HCT116 (cell line): ENCODE measurements at regions not wholly inside any gene's neighbourhood (a gene's known extent, or its start where the extent isn't known, plus 50 kb on each side); places are given as distances from the start of the nearest gene placed in this dataset.

Experiments used
- ATAC-seq: fragments of 200-7000 bp; cut with Tn5 transposase; 2 replicates; pipeline ENCODE4 v1.9.1; 2020; ENCODE audit warnings: mild to moderate bottlenecking, moderate library complexity
- BruUV-seq: library from RNA; stranded (reverse); fragments of 400-500 nt; replicated peaks from 2 replicates; lab custom pipeline; 2021; lab: Mats Ljungman, UMichigan
- CTCF ChIA-PET: fragments of 300-600 bp; sonication (Branson Sonifier 250); formaldehyde crosslinking; loops from one replicate; lab custom pipeline; 2021; ENCODE audit warnings: antibody characterized with exemption; lab: Charles Lee
- POLR2A ChIA-PET: fragments of 300-600, 350-600 bp; sonication (Branson Sonifier 250); formaldehyde crosslinking; loops from one replicate; lab custom pipeline; 2021; ENCODE audit warnings: antibody characterized with exemption; lab: Charles Lee
- RAD21 ChIA-PET, 2 experiments: fragments of 300-600 bp; sonication (Branson Sonifier 250); formaldehyde crosslinking; loops; one replicate each; lab custom pipeline; 2023; ENCODE audit warnings: low total read pairs in 2 of 2; ENCODE audit not compliant: uncharacterized antibody in 2 of 2, unreplicated experiment in 2 of 2, low non-redundant PET in 1 of 2; lab: Charles Lee
- DNase-seq: peaks from one replicate; pipeline ENCODE4 v3.0.0-alpha.2; 2010; ENCODE audit warnings: low read depth, low spot score
- H2AFZ ChIP-seq: fragments of 200-600 bp; shearing (Covaris generic), sonication (generic); 2 replicates; pipeline ENCODE4 v1.6.1; 2017; ENCODE audit warnings: low read depth, mixed run types, mixed read lengths, antibody characterized with exemption, low read length; ENCODE audit not compliant: poor library complexity, severe bottlenecking
- H3K27ac ChIP-seq: 2 replicates; pipeline ENCODE4 v1.5.1; 2012; ENCODE audit warnings: low read depth, low read length
- H3K27me3 ChIP-seq: fragments of 200-600 bp; sonication (generic); 2 replicates; pipeline ENCODE4 v1.6.1; 2016; ENCODE audit warnings: mixed run types, low read length, mixed read lengths; ENCODE audit not compliant: insufficient read depth
- H3K36me3 ChIP-seq, 2 experiments: fragments of 200-500 bp in 1 of 2; fragments of 200-600 bp in 1 of 2; sonication (Bioruptor generic) in 1 of 2; sonication (generic) in 1 of 2; 2 replicates each; pipeline versions ENCODE4 v1.5.1 to v1.6.1; 2014 to 2016; ENCODE audit warnings: low read length in 2 of 2, inconsistent platforms in 1 of 2, mixed read lengths in 1 of 2, mixed run types in 1 of 2; ENCODE audit not compliant: insufficient read depth in 2 of 2, control insufficient read depth in 1 of 2
- H3K4me1 ChIP-seq, 2 experiments: fragments of 200-600 bp in 1 of 2; sonication (generic) in 1 of 2; 2 replicates each; pipeline versions ENCODE4 v1.5.1 to v1.6.1; 2012 to 2017; ENCODE audit warnings: low read length in 2 of 2, inconsistent platforms in 1 of 2, mild to moderate bottlenecking in 1 of 2, mixed read lengths in 1 of 2, mixed run types in 1 of 2, moderate library complexity in 1 of 2; ENCODE audit not compliant: insufficient read depth in 2 of 2, control insufficient read depth in 1 of 2
- H3K4me2 ChIP-seq: fragments of 200-600 bp; sonication (generic); 2 replicates; pipeline ENCODE4 v1.6.1; 2017; ENCODE audit warnings: mixed run types, low read length, mixed read lengths
- H3K4me3 ChIP-seq, 2 experiments: fragments of 200-600 bp in 1 of 2; sonication (generic) in 1 of 2; replicated peaks in 1 of 2; 2 replicates each; pipeline ENCODE4 v1.5.1; 2011 to 2016; ENCODE audit warnings: low read length in 2 of 2, control low read depth in 1 of 2, low read depth in 1 of 2, mild to moderate bottlenecking in 1 of 2, mixed read lengths in 1 of 2, mixed run types in 1 of 2
- H3K79me2 ChIP-seq: fragments of 200-600 bp; sonication (generic); 2 replicates; pipeline ENCODE4 v1.6.1; 2017; ENCODE audit warnings: mild to moderate bottlenecking, mixed run types, low read length, moderate library complexity, mixed read lengths; ENCODE audit not compliant: insufficient read depth
- H3K9ac ChIP-seq: fragments of 200-600 bp; sonication (generic); 2 replicates; pipeline ENCODE4 v1.6.1; 2016; ENCODE audit warnings: low read length, mixed read lengths
- H3K9me2 ChIP-seq: fragments of 200-600 bp; sonication (generic), shearing (Covaris generic); 2 replicates; pipeline ENCODE4 v1.6.1; 2017; ENCODE audit warnings: mixed run types, mild to moderate bottlenecking, moderate library complexity; ENCODE audit not compliant: insufficient read depth
- H3K9me3 ChIP-seq, 2 experiments: fragments of 200-500 bp in 1 of 2; fragments of 200-600 bp in 1 of 2; sonication (Bioruptor generic) in 1 of 2; sonication (generic) in 1 of 2; 2 replicates each; pipeline ENCODE4 v1.6.1; 2014 to 2017; ENCODE audit warnings: low read length in 2 of 2, mixed read lengths in 2 of 2, inconsistent platforms in 1 of 2, low read depth in 1 of 2, mild to moderate bottlenecking in 1 of 2, mixed run types in 1 of 2, moderate library complexity in 1 of 2; ENCODE audit not compliant: control insufficient read depth in 1 of 2, insufficient read depth in 1 of 2
- H4K20me1 ChIP-seq: fragments of 200-600 bp; sonication (generic), shearing (Covaris generic); 2 replicates; pipeline ENCODE4 v1.6.1; 2017; ENCODE audit warnings: mixed run types, mild to moderate bottlenecking, moderate library complexity; ENCODE audit not compliant: insufficient read depth
- ATF3 ChIP-seq: IDR thresholded peaks from 2 replicates; pipeline ENCODE4 v1.6.1; 2012
- CEBPB ChIP-seq: IDR thresholded peaks from 2 replicates; pipeline ENCODE4 v1.6.1; 2012; ENCODE audit warnings: low read depth
- EGR1 ChIP-seq: IDR thresholded peaks from 2 replicates; pipeline ENCODE4 v1.6.1; 2012; ENCODE audit warnings: low read depth
- ELF1 ChIP-seq: IDR thresholded peaks from 2 replicates; pipeline ENCODE4 v1.6.1; 2012; ENCODE audit warnings: low read depth, borderline replicate concordance
- FOSL1 ChIP-seq: IDR thresholded peaks from 2 replicates; pipeline ENCODE4 v1.6.1; 2012; ENCODE audit warnings: low read depth
- JUND ChIP-seq: IDR thresholded peaks from 2 replicates; pipeline ENCODE4 v1.6.1; 2012
- MAX ChIP-seq: IDR thresholded peaks from 2 replicates; pipeline ENCODE4 v1.6.1; 2012
- POLR2A ChIP-seq: IDR thresholded peaks from 2 replicates; pipeline ENCODE4 v1.7.0; 2011; ENCODE audit warnings: borderline replicate concordance; ENCODE audit not compliant: insufficient read depth, insufficient read length; ENCODE audit errors: extremely low read depth
- POLR2AphosphoS5 ChIP-seq: IDR thresholded peaks from 2 replicates; pipeline ENCODE4 v1.6.1; 2011; ENCODE audit warnings: mild to moderate bottlenecking, low read depth, low read length, moderate library complexity
- RAD21 ChIP-seq: IDR thresholded peaks from 2 replicates; pipeline ENCODE4 v1.6.1; 2012; ENCODE audit warnings: low read depth, mild to moderate bottlenecking
- REST ChIP-seq: IDR thresholded peaks from 2 replicates; pipeline ENCODE4 v1.6.1; 2012; ENCODE audit warnings: low read depth
- SIN3A ChIP-seq: IDR thresholded peaks from 2 replicates; pipeline ENCODE4 v1.6.1; 2012; ENCODE audit warnings: low read depth
- SP1 ChIP-seq: IDR thresholded peaks from 2 replicates; pipeline ENCODE4 v1.6.1; 2012; ENCODE audit warnings: low read depth
- TCF7L2 ChIP-seq: IDR thresholded peaks from 2 replicates; pipeline ENCODE4 v1.7.0; 2011; ENCODE audit warnings: borderline replicate concordance, inconsistent platforms; ENCODE audit not compliant: insufficient read depth, insufficient read length; ENCODE audit errors: extremely low read depth
- YY1 ChIP-seq: IDR thresholded peaks from 2 replicates; pipeline ENCODE4 v1.6.1; 2011; ENCODE audit warnings: low read length, low read depth, moderate library complexity, mild to moderate bottlenecking; ENCODE audit not compliant: insufficient replicate concordance; ENCODE audit errors: extremely low read depth
- intact Hi-C: fragments of 100-400 bp; cut with micrococcal nuclease; formaldehyde crosslinking; loops from 2 replicates; pipeline ENCODE4 v1.10.0; 2022

GRCh38 chr12:67122584-67122983 is 146.6 kb upstream of the CAND1 start:
- Histone ChIP-seq H4K20me1 (no peaks in the 10 kb centered on the region), H3K4me1 (no peaks in the 10 kb centered on the region), H3K27ac (no peak overlapping the region), H3K79me2 (no peaks in the 10 kb centered on the region), H3K36me3 (no peaks in the 10 kb centered on the region), H2AFZ (no peak overlapping the region), H3K9me2 (no peaks in the 10 kb centered on the region), H3K9me3 (no peaks in the 10 kb centered on the region), H3K27me3 (peaks cover 55% of the 10 kb centered on the region), H3K4me2 (no peak overlapping the region), H3K4me3 (no peak overlapping the region), H3K9ac (no peak overlapping the region)
- BruUV-seq: no TSS peak
- TF ChIP-seq RAD21 (no peak), TCF7L2 (no peak), JUND (no peak), POLR2A (no peak), SIN3A (no peak), MAX (no peak), FOSL1 (no peak), YY1 (no peak), ELF1 (no peak), POLR2AphosphoS5 (no peak), REST (no peak), CEBPB (no peak), ATF3 (no peak), EGR1 (no peak), SP1 (no peak)
- ATAC-seq: no peak
- ChIA-PET RAD21 (no interaction called here), CTCF (no interaction called here), POLR2A (no interaction called here)
- no peak for DNase-seq
- intact Hi-C loops: no loop called here
